GM21526 (cell line): ENCODE measurements at regions not wholly inside any gene's neighbourhood (a gene's known extent, or its start where the extent isn't known, plus 50 kb on each side); places are given as distances from the start of the nearest gene placed in this dataset.

Experiments
- ATAC-seq: cut with Tn5 transposase; IDR thresholded peaks from one replicate; pipeline ENCODE4 v1.9.1; 2021; ENCODE audit warnings: moderate library complexity; ENCODE audit not compliant: unreplicated experiment, low FRiP score

DNA sequence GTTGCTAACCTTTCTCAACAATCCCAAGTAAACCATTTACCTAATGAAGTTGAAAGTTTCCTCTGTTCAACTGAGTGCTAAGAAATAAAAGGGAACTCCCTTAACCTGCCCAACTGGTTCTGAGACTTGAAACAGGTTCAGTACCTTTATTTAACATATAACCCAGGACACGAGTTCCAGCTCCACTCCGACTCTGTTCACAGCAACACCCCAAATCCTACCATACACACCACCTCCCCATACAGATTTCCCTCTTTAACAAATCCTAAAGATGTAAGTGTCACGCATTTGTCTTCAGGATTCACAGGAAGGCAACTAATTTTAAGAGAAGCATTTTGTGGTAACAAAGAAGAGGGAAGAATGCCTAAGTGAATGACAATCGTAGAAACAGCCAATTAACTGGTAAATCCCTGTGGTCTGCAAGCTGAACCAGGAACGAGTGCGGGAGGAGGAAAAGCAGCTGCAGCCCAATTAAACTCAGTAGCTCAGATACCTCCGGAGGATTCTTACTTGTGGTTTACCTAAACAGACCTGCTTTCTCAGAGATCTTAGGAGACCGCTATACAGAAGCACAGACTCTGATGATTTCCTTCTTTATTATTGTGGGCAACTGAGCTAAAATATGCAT, 134.5 kb upstream of the MAGI3 start:
- no peak for ATAC-seq

DNA sequence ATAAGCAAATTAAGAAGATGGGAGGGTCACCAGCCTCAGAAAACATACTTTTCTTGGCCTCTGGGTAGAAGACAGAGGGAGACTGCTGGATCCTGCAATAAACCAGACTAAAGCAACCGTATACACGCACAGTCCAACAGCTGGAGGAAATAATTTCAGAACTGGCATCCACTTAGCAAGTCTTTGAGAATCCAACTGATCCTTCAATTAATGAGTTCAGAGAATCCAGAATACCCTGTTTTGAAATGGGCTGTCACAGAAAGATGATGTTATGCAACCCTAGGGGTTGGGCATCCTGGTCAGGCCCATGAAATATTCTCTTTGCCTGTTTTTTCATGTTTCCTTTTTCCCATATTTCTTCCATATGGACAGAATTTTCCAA, 134.0 kb upstream of the MAGI3 start:
- ATAC-seq, result no peak

DNA sequence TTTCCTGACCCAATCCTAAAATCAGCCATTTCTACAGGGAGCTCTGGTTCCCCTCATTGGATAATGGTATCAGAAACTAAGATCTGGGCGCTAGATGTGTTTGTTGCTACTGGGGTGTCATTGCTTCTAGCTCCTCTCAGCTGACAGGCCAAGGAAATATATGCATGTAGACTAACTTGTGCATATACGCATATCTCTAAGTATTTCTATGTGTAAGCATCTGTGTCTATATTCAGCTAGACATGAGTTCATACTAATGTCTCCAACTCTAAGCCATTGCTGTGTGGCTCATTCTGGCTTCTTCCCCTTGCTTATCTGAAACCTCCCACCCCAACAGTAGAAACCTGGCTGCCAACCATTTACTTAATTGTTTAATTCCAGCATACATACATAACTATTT, 130.3 kb upstream of the MAGI3 start:
- ATAC-seq, result no peak

DNA sequence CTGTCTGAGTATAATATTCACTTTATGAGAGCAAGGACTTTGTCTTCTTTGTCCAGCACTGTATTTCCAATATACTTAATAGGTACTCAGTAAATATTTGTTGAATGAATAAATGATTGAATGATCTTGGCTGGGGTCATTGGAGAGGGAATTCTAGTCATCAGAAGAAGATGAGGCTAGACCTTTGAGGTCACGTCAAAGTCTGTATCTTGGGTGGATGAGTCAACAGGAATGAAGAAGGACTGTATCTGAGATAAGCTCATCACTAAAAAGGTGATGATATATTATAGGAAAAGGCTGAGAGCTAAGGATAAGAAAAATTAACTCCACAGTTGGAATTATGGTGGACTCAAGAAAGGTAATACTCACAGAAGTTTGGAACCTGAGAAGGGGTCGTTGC, 125.1 kb upstream of the MAGI3 start:
- no peak for ATAC-seq

DNA sequence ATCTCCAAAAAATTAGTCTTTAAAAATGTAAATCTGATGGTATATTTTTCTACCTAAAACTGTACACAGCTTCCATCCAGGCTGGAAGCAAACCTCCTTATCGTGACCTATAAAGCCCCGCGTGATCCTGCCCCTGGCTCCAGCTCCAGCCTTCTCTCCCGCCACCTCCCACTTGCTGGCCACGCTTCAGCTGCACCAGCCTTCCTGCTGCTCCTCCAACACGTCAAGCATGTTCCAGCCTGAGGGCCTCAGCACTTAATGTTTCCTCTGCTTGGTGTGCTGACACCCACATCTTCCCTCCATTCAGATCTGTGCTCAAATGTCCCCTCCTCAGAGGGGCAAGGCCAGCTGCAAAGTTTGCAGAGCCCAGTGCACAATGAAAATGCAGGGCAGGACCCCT, 123.5 kb upstream of the MAGI3 start:
- no peak for ATAC-seq

DNA sequence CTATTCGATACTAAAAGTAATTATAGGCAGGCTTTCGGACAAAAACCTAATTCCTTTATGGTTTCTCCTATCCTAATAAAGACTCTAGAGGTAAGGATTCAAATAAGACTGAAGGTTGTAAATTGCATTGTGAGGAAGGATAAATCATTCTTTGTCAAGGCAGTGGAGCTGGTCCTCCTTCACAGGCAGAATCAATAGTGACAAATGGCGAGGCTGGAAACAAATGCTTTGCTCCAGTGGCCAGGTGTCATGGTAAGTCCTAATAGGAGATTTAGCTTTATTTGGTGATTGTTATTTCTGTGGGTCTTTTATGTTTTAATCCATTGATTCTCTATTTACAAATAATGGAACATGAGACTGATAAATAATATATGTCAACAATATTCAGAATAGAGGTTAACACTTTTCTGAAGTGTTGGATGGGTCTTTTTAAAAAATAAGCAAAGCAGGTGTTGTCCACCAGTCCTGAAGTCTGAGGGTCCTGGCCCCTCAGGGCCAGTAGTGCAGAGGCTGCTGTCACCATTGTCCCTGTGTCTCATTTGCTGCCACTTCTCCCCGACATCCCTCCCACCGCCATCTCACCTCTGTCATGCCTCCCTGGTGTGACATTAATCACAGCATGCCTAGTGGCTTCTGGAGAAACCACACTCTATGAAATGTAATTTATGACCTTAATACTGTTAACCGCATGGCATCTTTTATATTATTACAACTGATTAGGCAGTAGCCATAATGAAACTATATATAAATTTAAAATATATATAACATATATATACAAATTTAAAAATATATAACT, 120.9 kb upstream of the MAGI3 start:
- ATAC-seq, result no peak

DNA sequence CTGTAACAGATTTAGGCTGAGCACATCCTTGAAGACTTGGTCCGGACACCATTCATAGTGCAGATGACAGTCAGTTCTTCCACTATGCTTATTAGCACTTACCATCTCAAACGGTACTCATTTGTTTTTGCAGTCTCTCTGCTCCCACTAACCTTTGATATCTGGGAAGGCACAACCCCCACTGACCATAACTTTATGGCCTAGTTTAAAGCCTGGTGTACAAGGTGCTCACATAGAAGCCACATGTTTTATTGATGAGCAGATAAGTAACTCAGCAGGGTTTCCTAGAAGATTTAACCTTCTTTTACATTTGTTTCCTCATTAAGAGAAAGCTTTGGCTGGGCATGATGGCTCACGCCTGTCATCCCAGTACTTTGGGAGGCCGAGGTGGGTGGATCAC, 119.3 kb upstream of the MAGI3 start:
- no peak for ATAC-seq

DNA sequence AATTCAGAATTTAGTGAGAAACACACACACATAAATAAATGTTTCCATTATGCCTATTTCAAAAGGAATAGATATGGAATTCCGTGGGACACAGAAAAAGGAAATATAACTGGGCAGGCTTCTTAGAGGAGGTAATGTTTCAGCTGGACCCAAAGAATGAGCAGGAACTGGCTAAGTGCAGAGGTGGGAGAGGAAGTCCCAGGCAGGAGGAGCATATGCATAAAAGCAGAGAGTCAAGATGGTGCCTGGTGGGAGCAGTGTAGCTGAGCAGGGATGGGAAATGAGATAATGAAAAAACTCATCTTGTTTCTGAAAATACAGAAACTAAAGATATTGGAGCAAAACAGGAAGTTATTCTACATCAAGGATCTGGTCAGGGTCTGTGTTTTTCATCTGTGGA, 115.2 kb upstream of the MAGI3 start:
- ATAC-seq, result no peak

DNA sequence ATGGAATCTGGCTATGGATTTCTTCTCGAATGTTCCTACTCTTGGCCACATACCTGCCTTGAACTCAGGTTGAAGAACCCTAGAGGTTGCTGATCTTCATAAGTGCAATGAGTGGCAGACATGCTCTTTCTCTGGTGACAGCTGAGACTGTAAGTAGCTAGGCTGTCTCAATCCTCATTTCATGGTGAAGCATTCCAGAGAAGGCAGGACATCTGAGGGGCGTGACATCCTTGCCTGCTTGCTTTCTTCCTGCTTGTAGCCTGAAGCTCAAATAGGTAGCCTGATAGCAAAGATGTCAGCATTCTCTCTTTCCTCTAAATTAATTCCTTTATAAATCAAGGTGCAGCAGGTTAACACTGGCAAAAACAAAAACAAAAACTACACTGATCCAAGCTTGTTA, 114.6 kb upstream of the MAGI3 start:
- no peak for ATAC-seq

DNA sequence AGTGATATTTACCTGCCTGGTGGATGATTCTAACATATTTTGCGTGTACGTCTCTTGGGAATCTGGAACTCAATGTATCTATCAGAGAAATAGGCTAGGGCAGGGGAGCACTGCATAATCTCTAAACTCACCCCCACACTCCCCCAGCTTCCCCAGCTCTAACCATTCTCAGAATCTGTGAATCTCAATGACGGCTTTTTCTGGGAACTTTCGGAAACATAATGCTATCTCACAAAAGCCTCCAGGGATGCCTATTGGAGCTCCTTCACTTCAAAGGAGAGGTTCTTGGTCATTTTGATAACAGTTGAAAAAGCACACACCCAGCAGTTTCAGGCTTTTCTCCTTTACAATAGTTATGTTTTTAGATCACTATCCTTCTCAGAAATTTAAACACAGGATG, 113.8 kb upstream of the MAGI3 start:
- ATAC-seq, result no peak

DNA sequence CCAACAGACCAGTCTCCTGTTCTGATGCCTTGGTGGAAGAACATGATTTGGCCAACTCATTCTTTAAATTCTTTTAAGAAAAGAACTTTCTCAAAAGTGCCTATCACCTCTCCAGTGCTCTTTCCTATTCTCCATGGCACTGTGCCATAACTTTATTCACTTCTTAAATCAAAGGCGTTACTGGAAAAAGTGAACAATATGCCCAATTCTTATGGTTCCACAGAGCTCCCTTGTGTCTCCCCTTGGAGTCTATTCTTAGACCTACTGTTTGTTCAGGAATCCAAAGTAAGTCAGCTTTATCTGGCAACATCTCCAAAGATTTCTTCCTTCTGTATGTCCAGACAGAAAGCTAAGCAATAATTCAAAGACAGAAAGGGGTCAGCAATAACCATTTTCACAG, 111.9 kb upstream of the MAGI3 start:
- ATAC-seq, result no peak

DNA sequence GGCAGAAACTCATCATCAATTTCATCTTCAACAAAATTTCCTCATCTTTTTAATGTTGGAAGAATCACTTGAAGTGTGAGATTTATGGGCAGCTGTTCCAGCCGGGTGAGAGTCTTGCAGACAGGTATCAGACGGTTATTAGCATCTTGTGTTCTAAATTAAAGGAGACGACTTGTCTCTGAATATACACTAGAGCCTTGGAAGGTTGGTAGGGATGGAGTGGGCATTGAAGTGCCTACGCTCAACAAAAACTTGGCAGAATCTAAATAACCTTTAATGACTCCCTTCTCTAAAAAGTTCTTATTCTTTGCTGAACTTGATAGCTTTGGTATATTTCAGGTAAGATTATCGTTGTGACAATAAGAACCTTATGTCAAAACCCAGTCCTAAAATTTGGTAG, 111.5 kb upstream of the MAGI3 start:
- ATAC-seq, result no peak

DNA sequence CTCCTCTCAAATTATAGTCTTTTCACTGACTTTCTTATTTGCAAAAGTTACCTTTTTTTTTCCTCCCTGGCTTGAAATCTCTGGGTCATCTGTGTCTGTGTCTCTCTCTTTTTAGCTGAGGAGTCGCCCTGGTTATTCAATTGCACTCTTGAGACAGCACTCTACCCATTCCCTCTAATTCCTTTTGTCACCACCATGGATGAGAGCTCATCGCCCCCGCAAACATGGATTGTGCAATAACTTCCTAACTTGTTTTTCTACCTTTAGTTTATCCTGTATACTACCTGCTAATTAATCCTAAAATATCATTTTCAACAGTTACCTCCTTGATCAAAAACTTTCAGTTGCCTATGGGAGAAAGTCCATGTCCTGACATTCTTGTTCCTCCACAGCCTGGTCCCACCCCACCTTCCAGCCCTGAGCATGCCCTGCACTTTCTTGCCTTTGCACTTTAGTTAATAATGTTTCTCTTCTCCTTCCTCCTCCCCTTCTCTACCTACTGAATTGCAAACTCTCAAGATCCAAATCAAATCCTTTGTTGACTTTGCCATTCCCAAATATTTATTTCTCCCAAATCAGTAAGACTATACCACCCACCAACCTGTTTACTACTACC, 110.4 kb upstream of the MAGI3 start:
- ATAC-seq, result no peak

DNA sequence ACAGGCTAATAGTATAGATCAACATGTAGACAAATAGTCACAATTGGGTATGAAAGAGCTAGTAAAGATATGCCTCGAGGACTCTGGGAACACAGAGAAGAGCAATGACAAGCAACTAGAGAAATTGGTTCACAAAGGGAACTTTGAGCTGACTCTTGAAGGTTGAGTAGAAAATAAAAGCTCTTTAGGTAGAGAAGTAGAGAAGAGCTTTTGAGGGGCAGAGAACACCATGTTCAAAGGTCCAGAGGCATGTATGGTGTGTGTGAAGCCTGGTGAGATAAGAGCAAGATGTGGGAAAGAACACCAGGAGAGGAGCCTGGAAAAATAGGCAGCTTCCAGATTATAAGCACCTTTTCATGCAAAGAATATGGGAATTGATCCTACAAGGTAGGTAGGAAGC, 109.7 kb upstream of the MAGI3 start:
- no peak for ATAC-seq

DNA sequence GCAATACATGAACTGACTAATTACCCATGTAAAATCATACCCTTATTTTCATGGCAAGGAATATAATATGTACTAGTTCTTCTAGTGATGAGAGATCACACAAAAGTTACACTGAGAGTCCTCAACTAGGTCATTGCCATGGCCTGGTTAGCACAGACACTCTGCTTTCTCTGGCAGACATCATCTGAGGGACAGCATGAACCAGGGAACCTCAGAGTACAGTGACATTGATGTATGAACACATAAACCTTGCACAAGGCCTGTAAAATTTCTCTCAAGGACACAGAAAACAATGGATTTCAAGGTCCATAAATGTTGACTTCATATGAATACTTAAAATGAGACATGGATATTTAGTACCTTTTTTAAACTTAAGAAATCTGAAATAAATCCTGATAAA, 108.8 kb upstream of the MAGI3 start:
- ATAC-seq, result no peak

DNA sequence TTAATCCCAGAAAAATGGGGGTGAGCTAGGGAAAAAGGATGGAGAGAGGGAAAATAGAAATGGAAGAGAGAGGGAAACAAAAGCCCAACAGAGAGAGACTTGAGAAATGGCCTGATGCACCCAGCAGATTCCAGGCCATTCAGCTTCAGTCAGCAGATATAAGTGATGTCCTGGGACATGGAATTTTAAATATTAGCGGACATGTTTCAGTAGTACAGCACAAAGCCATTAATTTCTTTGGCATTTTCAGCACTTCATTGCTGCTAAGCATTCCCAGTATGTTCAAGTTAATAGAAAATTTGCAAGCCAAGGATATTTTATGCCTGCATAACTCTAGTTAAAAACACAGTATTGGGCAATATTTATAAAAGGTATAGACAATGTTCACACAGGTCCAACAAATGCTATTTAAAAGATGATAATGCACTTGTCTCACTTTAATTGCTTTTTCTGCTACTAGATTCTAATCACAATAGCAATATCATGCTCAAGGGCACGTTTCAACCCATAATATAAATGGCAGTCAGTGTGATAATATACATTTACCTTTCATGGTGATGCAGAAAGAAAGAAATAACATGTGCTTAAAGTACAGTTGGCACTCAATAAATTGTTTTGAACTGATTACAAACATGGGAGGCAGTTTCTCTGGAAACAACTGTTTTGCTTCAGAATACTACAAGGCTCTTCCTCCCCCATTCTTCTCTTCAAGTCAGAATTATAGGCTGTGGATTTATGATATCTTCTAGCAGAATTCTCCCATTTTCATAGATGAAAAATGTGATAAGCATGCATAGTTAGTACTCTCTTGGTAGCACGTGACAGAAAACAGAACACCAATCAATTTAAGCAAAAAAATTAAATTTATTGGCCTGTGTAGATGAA, 108.1 kb upstream of the MAGI3 start:
- no peak for ATAC-seq

DNA sequence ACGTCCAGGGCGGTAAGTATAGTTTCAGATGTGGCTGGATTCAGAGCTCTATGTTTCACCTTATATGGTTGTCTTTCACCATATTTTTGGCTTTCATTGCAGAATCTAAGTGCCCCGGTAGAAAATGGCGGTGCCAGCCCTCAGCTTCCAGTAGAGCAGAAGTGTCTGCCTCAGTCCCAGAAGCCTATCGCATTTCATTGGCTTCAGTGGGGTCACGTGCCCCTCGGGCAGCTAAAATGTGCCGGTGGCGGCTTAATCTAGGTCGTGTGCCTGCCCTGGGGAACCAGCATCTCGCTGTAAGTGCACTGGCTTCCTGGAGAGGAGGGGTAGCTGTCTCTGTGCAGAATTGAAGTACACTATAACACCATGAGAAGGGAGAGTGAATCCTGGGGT, 107.4 kb upstream of the MAGI3 start:
- no peak for ATAC-seq

DNA sequence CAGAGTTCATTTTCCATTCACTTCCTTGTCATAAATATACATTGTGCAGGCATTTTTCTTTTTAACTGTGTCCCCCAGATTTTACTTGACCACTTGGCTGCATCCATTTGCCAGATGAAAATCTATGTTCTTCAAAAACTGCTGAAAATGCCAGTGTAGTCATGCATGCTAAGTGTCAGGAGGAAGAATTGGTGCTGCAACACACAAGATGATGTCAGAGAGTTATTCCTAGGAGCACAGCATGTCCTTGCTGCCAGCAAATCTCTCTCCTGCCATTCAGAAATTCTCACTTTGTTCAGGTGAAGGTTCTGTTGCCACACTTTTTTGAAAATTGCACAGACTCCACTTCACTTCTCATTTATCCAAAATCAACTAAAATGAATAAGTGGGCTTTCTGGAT, 106.4 kb upstream of the MAGI3 start:
- no peak for ATAC-seq

DNA sequence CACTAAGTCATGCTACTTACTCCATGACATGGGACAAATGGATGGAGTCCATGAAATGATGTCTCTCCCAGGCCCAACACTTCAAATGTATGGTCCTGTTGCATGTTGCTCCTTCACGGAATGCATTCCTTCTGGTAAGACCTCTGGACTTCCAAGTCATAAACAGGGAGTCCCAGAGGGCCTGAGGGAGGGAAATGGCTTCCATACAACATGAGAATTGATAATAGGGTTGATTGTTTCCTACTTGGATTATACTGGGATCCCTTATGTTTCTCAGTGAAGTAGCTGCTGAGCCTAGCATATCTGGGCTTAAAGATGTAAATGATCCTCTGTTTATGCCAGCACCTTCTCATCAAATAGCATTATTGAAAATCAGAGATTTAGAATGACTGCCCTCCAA, 104.2 kb upstream of the MAGI3 start:
- no peak for ATAC-seq

DNA sequence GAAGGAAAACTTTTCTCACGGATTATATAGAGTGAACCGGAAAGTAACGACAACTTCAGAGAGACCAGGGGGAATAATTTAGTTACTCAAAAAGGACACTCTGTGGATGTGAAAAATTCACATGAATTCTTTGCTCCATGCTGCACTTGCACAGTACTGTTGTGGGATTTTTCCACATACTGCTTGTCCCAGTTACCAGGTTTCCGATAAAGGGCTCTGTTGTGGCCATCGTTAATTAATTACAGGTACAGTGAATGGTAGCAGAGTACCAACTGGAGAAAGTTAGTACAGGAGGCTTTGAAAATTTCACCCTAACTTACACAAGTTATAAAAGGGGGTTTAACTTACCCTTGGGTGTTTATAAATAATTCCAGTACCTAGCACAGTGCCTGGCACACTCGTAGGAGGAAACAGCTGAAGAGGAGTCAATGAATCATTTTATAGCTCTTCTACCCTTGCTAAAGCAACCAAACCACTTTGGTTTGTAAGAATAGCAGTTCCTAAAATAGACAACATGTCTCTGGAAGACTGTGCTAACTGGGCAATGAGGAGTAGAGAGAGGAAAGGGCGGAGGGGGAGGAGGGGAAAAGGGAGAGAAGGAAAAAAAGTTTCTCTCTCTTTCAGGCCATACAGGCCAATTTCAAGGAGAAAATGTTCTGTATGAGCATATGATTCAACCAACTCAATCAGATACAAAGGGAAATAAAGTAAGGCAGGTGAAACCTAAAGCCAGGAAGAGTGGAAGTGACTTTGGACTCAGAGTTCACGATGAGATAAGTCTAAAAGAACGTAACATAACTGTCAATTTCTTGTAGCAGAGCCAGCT, 98.3 kb upstream of the MAGI3 start:
- ATAC-seq, result no peak
